ENCODE measurements at regions not wholly inside any gene's neighbourhood (a gene's known extent, or its start where the extent isn't known, plus 50 kb on each side); places are given as distances from the start of the nearest gene placed in this dataset.

GRCh38 chr14:84807673-84808072, 722.3 kb upstream of the FLRT2 start:
- Histone ChIP-seq H3K27me3 (no peaks in the 10 kb centered on the region), H3K4me3 (no peak overlapping the region), H3K4me1 (no peaks in the 10 kb centered on the region), H3K9me3 (no peaks in the 10 kb centered on the region), H3K36me3 (no peaks in the 10 kb centered on the region), H3K27ac (no peak overlapping the region)
- DNase-seq (no peak), ATAC-seq (no peak)
- intact Hi-C loops (cut with DNase I), result no loop called here
- TF ChIP-seq CTCF (IDR thresholded peaks at IDR 0.05), result no peak

GRCh38 chr14:84809158-84809557, 720.8 kb upstream of the FLRT2 start:
- H3K9me3 ChIP-seq, result no peaks in the 10 kb centered on the region
- ATAC-seq, result no peak
- no peaks in the 10 kb centered on the region for H3K27me3 ChIP-seq
- H3K36me3 ChIP-seq, result no peaks in the 10 kb centered on the region
- intact Hi-C loops (cut with DNase I), result no loop called here
- no peak overlapping the region for H3K27ac ChIP-seq
- H3K4me1 ChIP-seq, result no peaks in the 10 kb centered on the region
- no peak for DNase-seq
- no peak overlapping the region for H3K4me3 ChIP-seq
- no peak for TF ChIP-seq CTCF (IDR thresholded peaks at IDR 0.05)

- ATAC-seq, result no peak
- no peak overlapping the region for H3K27ac ChIP-seq
- TF ChIP-seq CTCF (IDR thresholded peaks at IDR 0.05), result no peak
These were observed 715.6 kb upstream of the FLRT2 start for GRCh38 chr14:84814391-84814790.

GRCh38 chr14:84819528-84819927, 710.4 kb upstream of the FLRT2 start:
- Histone ChIP-seq H3K9me3 (no peaks in the 10 kb centered on the region), H3K27me3 (no peaks in the 10 kb centered on the region), H3K27ac (no peak overlapping the region), H3K4me1 (no peaks in the 10 kb centered on the region), H3K4me3 (no peak overlapping the region), H3K36me3 (no peaks in the 10 kb centered on the region)
- no peak for TF ChIP-seq CTCF (IDR thresholded peaks at IDR 0.05)
- intact Hi-C loops (cut with DNase I), result no loop called here
- DNase-seq (no peak), ATAC-seq (no peak)

More at GRCh38 chr14:84814391-84814790, 715.6 kb upstream of the FLRT2 start:
- no peaks in the 10 kb centered on the region for H3K27me3 ChIP-seq
- H3K4me1 ChIP-seq, result no peaks in the 10 kb centered on the region
- no peak for DNase-seq
- intact Hi-C loops (cut with DNase I), result no loop called here
- no peak overlapping the region for H3K4me3 ChIP-seq
- H3K36me3 ChIP-seq, result no peaks in the 10 kb centered on the region
- no peaks in the 10 kb centered on the region for H3K9me3 ChIP-seq

- DNase-seq, result no peak
- H3K4me1 ChIP-seq, result no peaks in the 10 kb centered on the region
- no peak for ATAC-seq
- no peak overlapping the region for H3K4me3 ChIP-seq
- intact Hi-C loops (cut with DNase I), result no loop called here
- H3K27ac ChIP-seq, result no peak overlapping the region
- no peaks in the 10 kb centered on the region for H3K9me3 ChIP-seq
- no peak for TF ChIP-seq CTCF (IDR thresholded peaks at IDR 0.05)
- H3K27me3 ChIP-seq, result no peaks in the 10 kb centered on the region
- H3K36me3 ChIP-seq, result no peaks in the 10 kb centered on the region
These were observed 704.3 kb upstream of the FLRT2 start for GRCh38 chr14:84825481-84826251.

DNA sequence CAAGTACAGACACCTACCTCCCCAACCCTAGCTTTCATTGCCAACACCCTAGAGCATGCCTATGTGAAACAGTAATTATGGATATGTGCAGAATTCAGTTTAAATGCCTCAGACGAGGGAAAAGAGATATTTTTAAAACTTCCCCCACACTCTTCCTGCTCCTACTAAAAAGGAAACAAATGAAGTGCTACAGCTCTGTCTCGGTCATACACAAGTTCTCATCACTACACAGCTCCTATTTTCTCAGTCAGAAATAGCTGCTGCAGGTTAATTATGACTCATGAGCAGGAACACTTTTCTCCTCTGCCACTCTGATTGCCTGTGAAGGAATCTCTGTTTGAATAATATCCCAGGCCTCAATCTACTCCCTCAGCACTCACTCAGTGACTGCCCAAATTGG, 703.6 kb upstream of the FLRT2 start:
- DNase-seq, result no peak
- TF ChIP-seq CTCF (IDR thresholded peaks at IDR 0.05), result no peak
- H3K36me3 ChIP-seq, result no peaks in the 10 kb centered on the region
- no peak for ATAC-seq
- no peaks in the 10 kb centered on the region for H3K4me1 ChIP-seq
- no peak overlapping the region for H3K27ac ChIP-seq
- no peak overlapping the region for H3K4me3 ChIP-seq
- no peaks in the 10 kb centered on the region for H3K9me3 ChIP-seq
- intact Hi-C loops (cut with DNase I), result no loop called here
- no peaks in the 10 kb centered on the region for H3K27me3 ChIP-seq
